HG03025 (cell line): ENCODE measurements at regions not wholly inside any gene's neighbourhood (a gene's known extent, or its start where the extent isn't known, plus 50 kb on each side); places are given as distances from the start of the nearest gene placed in this dataset.
"Not testable (repeated sequence)": the region's sequence is repeated elsewhere in the genome, so short reads cannot be mapped to it uniquely, and the experiment has no call there.

Experiments
- ATAC-seq: cut with Tn5 transposase; IDR thresholded peaks from one replicate; pipeline ENCODE4 v1.9.1; 2021; ENCODE audit warnings: mild to moderate bottlenecking, moderate library complexity; ENCODE audit not compliant: unreplicated experiment, low FRiP score

DNA sequence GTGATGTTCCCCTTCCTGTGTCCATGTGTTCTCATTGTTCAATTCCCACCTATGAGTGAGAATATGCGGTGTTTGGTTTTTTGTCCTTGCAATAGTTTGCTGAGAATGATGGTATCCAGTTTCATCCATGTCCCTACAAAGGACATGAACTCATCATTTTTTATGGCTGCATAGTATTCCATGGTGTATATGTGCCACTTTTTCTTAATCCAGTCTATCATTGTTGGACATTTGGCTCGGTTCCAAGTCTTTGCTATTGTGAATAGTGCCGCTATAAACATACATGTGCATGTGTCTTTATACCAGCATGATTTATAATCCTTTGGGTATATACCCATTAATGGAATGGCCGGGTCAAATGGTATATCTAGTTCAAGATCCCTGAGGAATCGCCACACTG, 229.4 kb downstream of the HTR1A start:
- ATAC-seq = not testable (repeated sequence)

DNA sequence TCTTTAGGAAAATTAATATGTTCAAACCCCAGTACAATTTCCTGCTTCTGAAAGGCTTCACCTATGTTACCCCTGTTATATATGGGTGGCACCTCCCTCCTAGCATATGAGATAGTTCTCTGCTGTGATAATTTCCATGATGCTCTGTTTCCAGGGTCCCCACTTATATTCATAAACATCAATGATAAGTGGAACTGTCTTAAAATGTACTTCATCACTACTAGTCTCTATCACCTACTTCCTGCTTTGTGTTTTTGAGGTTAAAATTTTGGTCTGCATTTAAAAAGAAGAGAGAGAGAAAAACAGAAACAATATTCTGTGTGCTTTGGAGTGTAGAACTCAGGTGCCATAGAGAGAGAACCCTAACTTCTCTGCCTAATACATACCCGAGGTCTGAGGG, 234.7 kb downstream of the HTR1A start:
- no peak for ATAC-seq

DNA sequence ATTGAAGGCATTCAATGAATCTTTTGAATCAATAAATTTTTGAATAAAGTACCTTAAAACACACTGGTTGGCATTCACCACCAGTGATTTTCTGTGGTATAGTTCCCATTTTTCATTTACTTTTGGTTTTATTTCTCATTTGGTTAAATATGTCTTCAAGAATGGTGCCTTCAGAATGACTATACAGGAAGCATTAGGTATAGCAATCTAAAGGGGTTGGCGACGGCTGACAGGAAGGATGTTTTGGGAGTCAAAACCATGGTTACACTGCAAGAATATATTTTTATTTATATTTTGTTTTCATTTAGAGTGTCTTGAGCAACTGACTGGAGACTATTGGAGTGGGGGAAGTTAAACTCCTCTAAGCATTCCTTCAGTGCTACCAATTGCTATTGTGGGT, 235.7 kb downstream of the HTR1A start:
- ATAC-seq = peak; percentile 59

DNA sequence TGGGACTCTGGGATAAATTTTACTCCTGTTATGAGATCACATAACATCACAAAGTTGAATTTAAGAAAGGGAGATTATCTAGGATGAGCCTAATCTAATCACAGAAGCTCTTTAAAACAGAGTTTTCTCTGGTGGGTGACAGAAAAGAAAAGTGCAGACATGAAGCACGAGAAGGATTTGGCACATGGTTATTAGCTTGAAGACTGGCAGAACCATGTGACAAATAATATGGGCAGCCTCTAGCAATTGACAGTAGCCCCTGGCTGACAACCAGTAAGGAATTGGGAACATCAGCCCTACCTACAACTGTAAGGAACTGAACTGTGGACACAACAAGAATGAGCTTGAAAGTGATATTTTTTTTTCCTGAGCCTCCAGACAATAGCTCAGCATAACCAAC, 243.1 kb downstream of the HTR1A start:
- no peak for ATAC-seq

DNA sequence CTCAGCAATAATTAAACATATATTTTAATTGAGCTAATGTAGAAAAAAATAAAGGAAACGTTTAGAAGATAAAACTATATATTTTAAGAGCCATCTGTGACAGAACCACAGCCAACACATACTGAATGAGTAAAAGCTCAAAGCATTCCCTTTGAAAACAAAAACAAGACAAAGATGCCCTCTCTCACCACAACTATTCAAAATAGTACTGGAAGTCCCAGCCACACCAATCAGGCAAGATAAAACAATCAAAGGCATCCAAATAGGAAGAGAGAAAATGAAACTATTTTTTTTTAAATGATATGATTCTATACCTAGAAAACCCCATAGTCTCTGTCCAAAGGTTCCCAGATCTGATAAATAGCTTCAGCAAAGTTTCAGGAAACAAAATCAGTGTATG, 262.0 kb downstream of the HTR1A start:
- no peak for ATAC-seq

DNA sequence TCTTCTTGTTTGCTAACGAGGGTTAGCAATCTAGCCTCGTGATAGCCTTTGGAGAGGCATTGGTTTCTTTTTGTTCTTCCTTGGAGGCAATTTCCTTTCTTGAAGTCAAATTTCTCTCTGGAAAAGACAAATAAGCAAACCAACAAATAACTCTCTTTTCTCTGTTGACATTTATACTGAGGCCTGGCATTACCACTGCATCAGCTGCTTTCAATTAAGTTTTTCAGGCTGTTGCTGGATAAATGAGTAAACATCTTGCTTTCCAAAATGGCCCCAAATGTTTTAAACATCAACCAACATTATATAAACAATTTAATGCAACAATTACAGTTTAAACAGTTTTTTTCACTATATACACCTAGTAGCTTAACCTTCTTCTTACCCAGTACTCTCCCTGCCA, 264.4 kb downstream of the HTR1A start:
- no peak for ATAC-seq

DNA sequence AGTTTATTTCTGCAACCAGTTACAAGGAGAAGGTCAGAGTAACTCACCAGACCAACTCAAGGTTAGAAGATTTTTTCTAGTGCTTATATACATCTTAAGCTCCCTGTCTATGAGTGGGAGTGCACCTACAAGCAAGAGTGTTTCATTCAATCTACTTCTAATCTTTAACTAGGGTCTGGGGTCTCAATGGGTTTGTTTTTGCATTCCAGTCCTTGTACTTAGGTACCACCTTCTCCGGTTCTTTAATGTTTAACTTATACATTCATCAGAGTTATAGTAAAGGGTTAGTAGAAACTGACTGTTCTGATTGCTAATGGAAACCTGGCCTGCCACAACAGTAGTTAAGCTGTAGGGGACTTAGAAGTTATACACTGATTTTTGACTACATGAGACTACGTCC, 271.7 kb downstream of the HTR1A start:
- no peak for ATAC-seq

DNA sequence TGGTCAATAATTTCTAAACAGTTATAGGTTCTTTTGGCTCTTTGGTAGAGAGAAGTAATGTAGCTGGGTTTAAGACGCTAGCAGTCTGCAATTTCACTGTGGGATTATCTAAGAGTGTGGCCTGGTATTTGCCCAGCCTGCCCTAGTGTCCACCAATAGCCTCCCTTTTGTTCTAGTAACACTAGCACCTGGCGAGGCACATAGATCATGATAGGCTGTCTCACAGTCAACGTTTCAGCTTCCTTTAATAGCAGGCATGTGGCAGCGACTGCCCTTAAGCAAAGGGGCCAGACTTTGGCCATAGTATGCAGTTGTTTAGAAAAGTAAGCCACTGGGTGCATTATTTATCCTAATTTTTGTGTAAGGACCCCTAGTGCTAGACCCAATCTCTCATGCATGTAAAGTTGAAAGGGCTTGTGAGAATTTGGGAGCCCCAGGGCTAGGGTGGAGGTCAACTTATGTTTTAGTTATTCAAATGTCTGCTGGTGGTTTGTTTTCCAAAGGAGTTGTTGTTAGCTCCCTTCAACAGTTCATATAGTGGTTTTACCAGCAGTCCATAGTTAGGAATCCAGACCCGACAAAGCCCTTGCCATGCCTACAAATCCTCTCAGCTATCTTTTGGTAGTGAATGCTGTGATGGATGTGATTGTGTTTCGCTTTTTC, 274.3 kb downstream of the HTR1A start:
- no peak for ATAC-seq

DNA sequence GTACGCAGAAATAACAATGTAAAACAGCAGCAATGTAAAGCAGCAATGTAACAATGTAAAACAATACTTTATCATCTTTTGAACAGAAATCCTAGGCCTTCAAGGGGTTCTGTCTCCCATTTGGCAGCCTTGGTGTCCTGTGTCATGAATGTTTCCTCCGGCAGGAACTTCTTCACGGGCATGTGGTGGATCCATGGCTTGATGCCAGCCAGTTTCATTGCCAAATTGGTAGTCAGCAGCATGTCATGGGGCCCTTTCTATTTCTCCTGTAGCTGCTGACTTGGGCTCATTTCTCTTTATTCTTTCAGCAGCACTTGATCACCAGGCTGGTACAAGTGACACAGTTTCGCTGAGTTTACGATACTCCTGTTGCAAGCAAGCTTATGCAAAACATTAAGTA, 275.3 kb downstream of the HTR1A start:
- ATAC-seq = no peak

DNA sequence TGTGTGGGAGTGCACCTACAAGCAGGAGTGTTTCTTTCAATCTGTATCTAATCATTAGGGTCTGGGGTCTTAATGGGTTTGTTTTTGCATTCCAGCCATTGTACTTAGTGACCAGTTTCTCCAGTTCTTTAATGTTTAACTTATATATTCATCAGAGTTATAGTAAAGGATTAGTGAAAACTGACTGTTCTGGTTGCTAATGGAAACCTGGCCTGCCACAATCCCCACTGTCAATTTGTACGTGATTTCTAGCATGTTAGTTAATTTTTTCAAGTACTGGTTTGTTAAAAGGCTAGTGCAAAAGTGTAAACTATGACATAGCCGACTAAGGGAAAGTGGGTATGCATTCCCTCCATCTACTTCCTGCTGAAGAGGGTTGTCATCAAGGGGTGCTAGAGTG, 276.1 kb downstream of the HTR1A start:
- ATAC-seq = no peak

DNA sequence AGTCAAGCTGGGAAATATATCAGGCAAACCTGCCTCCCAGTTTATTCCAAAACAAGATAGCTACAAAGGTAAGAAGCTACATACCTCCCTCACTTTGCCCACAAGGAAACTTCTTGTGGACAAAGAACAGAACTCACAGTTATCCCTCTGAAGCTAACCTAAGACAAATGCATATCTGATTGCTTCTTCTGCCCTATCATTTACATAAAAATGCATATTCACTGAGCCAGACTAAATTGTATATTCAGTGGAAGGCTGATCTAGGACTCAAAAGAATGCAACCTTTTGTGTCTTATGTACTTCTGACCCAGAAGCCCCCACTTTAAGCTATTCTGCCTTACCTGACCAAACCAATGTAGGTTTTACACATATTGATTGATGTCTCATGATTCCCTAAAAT, 276.8 kb downstream of the HTR1A start:
- ATAC-seq = no peak

DNA sequence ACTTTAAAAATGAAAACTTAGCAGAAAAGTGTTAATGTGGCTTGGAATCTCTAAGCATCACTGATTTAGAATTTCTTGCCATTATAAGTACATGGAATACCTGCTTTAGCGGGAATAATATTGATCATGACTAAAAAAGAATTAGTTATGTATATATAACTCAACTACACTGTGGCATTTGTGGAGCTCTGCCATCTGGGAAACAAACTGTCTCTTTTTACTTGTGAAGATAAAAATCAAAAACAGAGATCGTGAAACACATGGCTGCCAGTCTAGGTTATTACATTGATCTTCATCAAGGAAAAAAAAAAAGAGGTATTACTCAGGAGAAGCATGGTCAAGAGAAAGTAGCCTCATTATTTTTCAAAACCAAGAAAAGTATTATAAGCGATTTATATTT, 287.4 kb downstream of the HTR1A start:
- no peak for ATAC-seq

DNA sequence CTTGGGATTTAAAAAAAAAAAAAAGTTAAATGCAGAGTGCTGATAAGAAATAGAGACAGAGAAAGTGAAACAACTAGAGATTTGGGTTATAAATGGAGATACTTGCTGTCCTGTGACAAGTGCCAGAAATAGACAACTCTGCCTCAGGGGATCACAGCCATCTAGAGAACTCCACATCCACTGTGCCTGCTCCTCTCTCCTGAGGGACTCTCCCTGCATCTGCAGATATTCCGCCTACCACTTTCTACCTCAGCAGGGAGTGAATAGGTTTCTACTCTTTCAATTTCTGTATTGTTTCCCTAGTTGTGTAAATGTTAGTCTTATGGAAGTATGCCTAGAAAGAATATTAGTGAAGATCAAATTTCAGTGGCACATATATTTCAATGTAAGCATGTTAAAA, 307.2 kb downstream of the HTR1A start:
- ATAC-seq = no peak

DNA sequence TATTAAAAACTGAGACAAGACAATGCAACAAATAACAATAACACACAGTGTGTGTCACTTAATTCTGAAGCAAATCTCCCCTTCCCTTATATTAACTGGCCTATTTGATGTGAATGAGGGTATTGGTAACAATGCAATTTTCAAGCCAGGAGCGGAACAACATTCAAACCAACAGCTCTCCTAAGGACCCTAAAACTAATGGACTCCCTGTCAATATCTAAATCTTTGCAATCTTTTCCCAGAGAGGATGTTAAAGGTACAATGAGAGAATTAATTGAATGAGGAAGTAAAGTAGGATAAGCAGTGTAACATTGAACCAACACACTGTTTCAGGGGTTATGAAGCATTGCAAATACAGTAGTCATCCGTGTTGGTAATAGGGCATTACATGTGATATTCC, 311.7 kb downstream of the HTR1A start:
- no peak for ATAC-seq

DNA sequence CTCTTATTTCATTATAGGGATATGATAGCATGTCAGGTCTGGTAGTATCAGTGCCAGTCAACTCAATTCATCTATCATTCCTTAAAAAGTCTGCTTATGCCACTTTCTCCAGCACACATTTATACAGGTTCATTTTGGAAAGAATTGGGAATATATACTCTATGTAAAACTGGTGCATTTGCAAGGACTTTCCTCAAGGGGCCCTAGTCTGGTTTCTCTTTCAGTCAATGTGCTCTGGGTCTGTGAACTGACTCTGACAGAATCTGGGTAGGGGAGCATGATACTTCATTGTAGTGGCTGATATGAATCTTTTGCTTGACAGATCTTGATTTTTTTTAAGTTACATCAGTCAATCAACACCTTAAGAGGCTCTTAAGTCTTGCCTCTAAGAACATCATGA, 313.9 kb downstream of the HTR1A start:
- ATAC-seq = no peak

DNA sequence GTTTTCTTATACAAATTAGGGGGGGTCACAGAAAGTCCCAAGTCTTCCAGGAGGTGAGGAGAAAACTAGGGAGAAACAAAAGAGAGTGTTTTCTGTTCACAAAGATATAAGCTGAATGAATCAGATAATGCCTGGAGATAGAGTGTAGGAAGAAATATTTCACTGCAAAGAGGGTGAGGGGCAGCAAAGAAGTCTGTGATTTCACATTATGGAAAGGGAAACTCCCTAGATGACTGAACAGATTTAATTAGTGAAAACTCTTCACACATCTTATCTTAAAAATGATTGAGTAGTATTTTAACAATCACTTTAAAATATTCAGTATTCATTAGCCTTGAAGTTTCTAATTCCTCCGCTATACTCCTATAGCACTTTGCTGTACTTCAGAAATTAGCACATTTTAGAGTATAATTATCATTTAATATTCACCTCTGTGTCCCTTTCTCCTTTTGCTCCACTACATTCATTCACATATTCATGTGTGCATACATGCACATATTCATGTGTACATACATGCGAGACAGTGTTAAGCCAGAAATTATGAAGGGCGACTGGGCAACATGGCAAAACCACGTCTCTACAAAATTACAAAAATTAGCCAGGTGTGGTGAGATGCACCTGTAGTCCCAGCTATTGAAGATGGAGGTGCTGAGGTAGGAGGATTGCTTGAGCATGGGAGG, 332.2 kb downstream of the HTR1A start:
- ATAC-seq = no peak

DNA sequence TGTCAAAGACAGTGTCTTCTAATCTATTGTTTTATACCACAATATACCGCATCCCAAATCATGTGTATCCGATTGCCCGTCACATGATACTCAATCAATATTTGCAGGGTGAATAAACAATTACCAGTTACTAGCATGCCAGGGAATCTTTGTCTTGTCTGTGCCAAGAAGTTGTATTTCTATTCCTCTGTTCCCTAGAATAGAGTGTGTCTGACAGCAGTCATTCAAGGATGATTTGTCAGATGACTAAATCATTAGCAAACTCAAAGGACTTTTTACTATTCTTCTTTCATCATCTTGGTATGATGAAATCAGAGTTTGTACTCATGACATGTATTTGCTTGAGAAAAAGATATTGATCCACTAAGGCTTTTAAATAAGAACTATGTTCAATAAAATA, 348.8 kb downstream of the HTR1A start:
- no peak for ATAC-seq

DNA sequence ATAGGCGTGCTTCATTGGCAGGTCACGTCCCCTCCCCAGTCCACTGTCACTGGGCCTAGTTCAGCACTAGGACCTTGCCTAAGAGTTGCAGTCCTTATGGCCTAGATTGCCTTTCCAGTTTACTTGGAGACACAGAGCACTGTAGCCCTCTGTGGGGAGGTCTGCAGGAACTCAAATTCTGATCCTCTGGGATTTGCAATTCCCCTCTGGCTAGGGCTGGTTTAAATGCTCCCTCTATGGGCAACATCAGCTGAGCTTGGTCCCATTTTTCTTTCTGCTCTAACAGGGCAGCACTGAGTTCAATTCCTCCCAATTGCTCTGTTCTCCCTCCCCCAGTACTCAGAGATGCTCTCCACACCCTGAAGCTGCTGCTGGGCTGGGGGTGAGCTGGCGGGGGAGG, 358.2 kb downstream of the HTR1A start:
- no peak for ATAC-seq

DNA sequence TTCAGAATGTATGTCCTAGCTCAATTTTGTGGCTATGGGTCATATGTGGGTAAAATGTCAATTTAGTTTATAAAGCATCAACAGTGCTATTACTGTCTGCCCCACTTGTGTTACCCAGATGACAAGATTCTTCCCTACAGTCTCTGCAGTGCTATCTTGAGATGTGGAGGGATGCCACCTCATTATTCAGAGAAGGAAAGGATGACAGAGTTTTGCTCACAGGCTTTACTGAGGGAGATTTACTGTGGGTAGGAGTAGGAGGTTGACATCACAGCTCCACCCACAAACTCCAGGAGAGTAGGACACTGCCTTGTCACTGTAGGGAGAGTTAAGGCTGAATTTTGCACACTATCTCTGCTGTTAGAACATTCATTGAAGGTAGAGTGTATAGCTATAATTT, 359.3 kb downstream of the HTR1A start:
- ATAC-seq = no peak

DNA sequence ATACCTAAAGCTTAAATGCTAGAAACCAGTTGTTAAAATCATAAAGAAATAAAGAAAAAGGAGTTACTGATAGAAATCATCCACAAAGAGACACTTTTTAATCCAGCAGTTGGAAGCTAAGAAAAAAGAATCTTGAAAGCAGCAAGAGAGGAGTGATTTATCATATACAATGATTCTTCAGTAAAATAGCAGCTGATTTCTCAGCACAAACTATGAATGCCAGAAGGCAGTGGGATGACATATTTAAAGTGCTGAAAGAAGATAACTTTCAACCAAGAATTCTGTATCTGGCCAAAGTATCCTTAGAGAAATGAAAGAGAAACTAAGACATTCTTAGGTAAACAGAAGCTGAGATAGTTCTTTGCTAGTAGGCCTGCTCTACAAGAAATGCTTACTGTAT, 366.0 kb downstream of the HTR1A start:
- no peak for ATAC-seq

DNA sequence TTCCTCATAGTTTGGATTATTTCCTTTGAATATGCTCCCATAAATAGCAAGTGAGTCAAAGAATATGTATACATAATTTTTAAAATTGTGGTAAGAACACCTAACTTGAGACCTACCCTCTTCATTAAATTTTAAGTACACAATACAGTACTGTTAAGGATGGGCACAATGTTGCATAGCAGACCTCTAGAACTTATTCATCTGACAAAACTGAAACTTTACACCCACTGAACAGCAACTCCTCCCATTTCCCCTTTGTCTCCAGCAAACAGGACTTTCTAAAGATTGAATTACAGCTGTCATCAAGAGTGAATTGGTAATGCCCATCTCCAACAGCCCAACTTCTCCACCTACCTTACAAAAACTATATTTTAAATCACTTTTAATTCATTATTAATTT, 388.9 kb downstream of the HTR1A start:
- peak; percentile 86 for ATAC-seq

DNA sequence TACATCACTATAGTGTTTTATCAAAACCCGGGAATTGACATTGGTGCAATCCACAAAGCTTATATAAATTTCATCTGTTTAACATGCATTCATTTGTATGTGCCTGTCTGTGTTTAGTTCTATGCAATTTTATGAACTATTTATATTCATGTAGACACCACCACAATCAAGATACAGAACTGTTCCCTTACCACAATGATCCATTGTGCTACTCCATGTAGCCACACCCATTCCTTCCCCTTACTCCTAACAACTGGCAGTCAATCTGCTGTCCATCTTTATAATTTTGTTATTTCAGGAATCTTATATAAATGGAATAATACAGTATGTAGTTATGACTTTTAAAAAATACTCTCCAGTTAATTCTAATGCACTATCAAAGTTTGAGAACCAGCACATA, 389.5 kb downstream of the HTR1A start:
- no peak for ATAC-seq

DNA sequence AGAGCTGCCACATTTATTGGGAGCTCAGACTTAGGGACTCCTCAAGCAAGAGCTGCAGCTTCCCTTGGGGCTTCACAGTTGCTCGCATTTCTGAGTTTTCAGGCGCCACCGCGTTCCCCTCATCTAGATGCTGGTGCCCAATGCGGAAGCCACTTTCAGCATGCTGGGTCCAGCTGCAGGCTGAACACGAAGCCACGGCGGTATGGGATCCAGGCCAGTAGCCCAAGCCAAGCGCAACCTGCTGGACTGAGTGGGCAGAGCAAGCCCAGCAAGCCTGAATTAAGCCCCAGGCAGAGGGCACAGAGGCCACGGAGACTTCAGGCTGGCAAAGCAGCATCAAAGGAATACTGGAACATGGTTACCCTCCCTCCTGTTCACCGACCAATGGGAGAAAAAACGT, 391.5 kb downstream of the HTR1A start:
- ATAC-seq = no peak
